Chondrocyte (in vitro differentiated cells): ENCODE measurements at regions not wholly inside any gene's neighbourhood (a gene's known extent, or its start where the extent isn't known, plus 50 kb on each side); places are given as distances from the start of the nearest gene placed in this dataset.

Source experiments
- DNase-seq: peaks from one replicate; pipeline ENCODE4 v3.0.0; 2021; ENCODE audit warnings: mixed read lengths, low spot score
- H3K27ac Mint-ChIP-seq: one replicate; pipeline ENCODE4 v1.8.0; 2021; ENCODE audit warnings: mild to moderate bottlenecking, moderate library complexity, mixed read lengths; ENCODE audit not compliant: unreplicated experiment
- H3K27me3 Mint-ChIP-seq: 2 replicates; pipeline ENCODE4 v1.8.0; 2021; ENCODE audit warnings: low read depth, mixed read lengths
- H3K36me3 Mint-ChIP-seq: 2 replicates; pipeline ENCODE4 v1.8.0; 2021; ENCODE audit warnings: low read depth, mixed read lengths
- H3K4me1 Mint-ChIP-seq: 2 replicates; pipeline ENCODE4 v1.8.0; 2021; ENCODE audit warnings: low read depth, mild to moderate bottlenecking, mixed read lengths
- H3K4me3 Mint-ChIP-seq: one replicate; pipeline ENCODE4 v1.8.0; 2021; ENCODE audit warnings: mild to moderate bottlenecking, moderate library complexity, mixed read lengths; ENCODE audit not compliant: unreplicated experiment
- H3K9me3 Mint-ChIP-seq: 2 replicates; pipeline ENCODE4 v1.8.0; 2021; ENCODE audit warnings: low read depth, mixed read lengths
- TF ChIP-seq, protein P1 (sequence below): fragments of 200-600 bp; sonication (generic); IDR thresholded peaks from 2 replicates; pipeline ENCODE4 v1.5.0; 2021; ENCODE audit warnings: antibody characterized with exemption, mild to moderate bottlenecking, moderate library complexity

DNA sequence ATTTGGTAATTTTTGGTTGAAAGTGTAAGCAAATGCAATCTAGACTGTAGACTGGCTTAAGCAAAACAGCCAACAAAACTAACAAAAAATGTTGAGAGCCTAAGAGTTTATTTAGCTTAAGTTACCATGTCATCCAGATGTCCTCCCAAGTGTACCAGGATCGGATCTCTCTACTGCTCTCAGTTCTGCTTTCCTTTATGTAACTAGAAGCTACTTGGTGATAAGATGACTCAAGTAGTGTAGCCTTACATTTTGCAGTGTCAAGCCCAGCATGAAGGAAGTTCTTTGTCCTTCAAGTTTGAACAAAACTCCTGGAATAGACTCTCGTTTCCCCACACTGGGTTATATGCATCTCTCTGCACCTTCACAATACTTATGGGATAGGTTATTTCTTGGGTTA lies 1500.0 kb downstream of the STIM2 start:
- no peak overlapping the region for H3K27ac Mint-ChIP-seq
- no peaks in the 10 kb centered on the region for H3K36me3 Mint-ChIP-seq
- no peaks in the 10 kb centered on the region for H3K9me3 Mint-ChIP-seq
- TF ChIP-seq, protein P1, sequence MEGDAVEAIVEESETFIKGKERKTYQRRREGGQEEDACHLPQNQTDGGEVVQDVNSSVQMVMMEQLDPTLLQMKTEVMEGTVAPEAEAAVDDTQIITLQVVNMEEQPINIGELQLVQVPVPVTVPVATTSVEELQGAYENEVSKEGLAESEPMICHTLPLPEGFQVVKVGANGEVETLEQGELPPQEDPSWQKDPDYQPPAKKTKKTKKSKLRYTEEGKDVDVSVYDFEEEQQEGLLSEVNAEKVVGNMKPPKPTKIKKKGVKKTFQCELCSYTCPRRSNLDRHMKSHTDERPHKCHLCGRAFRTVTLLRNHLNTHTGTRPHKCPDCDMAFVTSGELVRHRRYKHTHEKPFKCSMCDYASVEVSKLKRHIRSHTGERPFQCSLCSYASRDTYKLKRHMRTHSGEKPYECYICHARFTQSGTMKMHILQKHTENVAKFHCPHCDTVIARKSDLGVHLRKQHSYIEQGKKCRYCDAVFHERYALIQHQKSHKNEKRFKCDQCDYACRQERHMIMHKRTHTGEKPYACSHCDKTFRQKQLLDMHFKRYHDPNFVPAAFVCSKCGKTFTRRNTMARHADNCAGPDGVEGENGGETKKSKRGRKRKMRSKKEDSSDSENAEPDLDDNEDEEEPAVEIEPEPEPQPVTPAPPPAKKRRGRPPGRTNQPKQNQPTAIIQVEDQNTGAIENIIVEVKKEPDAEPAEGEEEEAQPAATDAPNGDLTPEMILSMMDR = no peak
- no peaks in the 10 kb centered on the region for H3K4me1 Mint-ChIP-seq
- no peak for DNase-seq
- no peak overlapping the region for H3K4me3 Mint-ChIP-seq
- no peaks in the 10 kb centered on the region for H3K27me3 Mint-ChIP-seq

DNA sequence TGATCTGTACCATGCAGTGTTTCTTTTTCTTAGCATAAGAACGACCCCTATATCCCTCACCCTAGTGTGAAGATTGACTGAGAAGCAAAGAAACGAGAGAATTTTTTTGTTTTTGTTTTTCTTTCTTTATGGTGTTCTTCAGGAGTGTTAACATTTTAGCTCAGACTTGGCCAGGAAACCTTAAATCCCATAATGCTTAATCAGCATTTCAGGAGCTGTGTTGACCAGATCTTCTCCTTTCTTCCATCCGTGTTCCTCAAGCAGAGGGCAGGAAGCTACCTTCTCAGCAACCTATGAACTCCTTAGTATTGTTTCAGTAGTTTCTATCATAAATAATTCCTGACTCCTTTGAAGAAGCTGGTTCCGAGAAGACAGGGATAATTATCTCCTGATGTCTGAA lies 1501.5 kb downstream of the STIM2 start:
- DNase-seq = no peak
- no peaks in the 10 kb centered on the region for H3K9me3 Mint-ChIP-seq
- no peaks in the 10 kb centered on the region for H3K36me3 Mint-ChIP-seq
- TF ChIP-seq, protein P1 = no peak
- no peak overlapping the region for H3K4me3 Mint-ChIP-seq
- H3K4me1 Mint-ChIP-seq = no peaks in the 10 kb centered on the region
- no peaks in the 10 kb centered on the region for H3K27me3 Mint-ChIP-seq
- no peak overlapping the region for H3K27ac Mint-ChIP-seq

DNA sequence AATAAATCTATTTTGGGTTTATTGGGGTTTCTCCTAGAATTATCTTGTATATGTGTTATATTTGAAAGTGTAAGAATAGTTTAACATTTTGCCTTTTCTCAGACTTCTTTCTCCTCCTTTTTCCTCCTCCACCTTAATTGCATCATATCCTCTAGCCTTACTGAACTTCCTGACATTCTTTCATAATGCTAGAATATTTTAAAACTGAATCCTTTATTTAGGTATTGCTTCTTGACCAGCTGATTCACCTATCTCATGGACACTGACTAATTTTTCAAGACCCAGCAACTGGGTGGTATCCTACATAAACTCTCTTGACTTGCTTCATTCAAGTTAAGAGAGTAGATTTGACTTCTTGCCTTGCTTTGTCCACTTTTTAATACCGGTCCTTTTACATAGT lies 1508.9 kb downstream of the STIM2 start:
- Mint-ChIP-seq H3K9me3 (peaks cover 2% of the 10 kb centered on the region), H3K27me3 (no peaks in the 10 kb centered on the region), H3K36me3 (peaks cover 1% of the 10 kb centered on the region), H3K4me3 (no peak overlapping the region), H3K27ac (no peak overlapping the region), H3K4me1 (peaks cover 5% of the 10 kb centered on the region)
- DNase-seq = no peak
- TF ChIP-seq, protein P1 = no peak

DNA sequence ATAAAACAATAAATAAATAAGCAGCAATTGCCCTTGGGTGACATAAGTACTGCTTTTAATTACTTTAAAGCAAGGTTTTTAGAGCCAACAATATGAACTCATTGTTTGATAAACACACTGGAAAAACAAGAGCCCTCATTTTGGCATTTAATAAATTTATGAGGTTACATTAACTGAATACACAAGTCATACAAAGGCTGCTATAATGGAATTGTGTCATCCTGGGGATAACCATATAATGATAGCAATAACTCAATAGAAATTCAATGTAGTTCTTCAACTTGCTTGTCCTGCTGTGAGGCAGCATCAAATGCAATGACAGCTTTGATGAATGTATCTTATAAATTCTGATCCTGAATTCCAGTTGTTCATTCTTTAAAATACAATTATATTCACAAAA lies 1512.5 kb downstream of the STIM2 start:
- peaks cover 2% of the 10 kb centered on the region for H3K9me3 Mint-ChIP-seq
- no peaks in the 10 kb centered on the region for H3K27me3 Mint-ChIP-seq
- peaks cover 5% of the 10 kb centered on the region for H3K4me1 Mint-ChIP-seq
- no peak for DNase-seq
- TF ChIP-seq, protein P1 = no peak
- no peak overlapping the region for H3K27ac Mint-ChIP-seq
- peaks cover 1% of the 10 kb centered on the region for H3K36me3 Mint-ChIP-seq
- no peak overlapping the region for H3K4me3 Mint-ChIP-seq

DNA sequence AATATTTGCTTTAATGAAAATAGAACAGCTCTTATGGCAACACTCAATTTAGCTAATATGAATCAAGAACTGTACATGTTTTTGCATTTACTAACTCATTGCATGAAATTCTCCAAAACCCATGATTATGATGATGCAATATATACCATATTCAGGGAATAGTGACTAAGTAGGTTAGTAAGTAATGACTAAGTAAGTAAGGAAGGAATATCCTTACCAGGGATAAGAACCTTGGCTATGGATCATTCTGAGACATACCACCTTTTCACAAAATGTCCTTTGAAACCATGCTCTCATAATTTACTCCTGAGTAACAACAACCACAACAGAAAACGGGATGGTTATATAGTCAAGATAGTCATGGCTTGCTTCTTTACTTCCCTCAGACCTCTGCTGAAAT lies 1513.0 kb downstream of the STIM2 start:
- DNase-seq = no peak
- TF ChIP-seq, protein P1 = no peak
- peaks cover 2% of the 10 kb centered on the region for H3K9me3 Mint-ChIP-seq
- H3K27me3 Mint-ChIP-seq = no peaks in the 10 kb centered on the region
- H3K4me3 Mint-ChIP-seq = no peak overlapping the region
- no peak overlapping the region for H3K27ac Mint-ChIP-seq
- H3K4me1 Mint-ChIP-seq = peaks cover 5% of the 10 kb centered on the region
- peaks cover 4% of the 10 kb centered on the region for H3K36me3 Mint-ChIP-seq
